NCI-H1105 (cell line): ENCODE measurements at regions not wholly inside any gene's neighbourhood (a gene's known extent, or its start where the extent isn't known, plus 50 kb on each side); places are given as distances from the start of the nearest gene placed in this dataset.

Experiments used
- DNase-seq: peaks from one replicate; lab custom pipeline; 2025; lab: John Stamatoyannopoulos, UW

DNA sequence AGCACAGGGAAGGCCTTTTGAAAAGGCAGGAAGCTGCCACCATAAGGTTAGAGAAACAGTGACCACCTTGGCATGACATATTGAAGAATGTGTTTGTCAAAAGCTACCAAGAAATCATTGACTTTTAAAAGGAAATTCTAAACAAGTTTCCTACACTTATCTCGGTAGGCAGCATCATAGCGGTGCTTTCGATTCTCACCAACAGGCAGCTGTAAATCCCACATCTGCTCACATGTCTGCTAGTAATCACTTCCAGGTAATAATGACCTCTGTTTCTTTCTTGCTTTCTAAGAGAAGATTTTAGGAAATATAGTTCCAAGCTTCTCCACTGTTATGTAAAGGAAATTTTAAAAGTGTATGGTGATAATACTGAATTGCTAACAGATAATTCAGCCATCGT, 821.1 kb upstream of the FOXG1 start:
- DNase-seq = no peak

DNA sequence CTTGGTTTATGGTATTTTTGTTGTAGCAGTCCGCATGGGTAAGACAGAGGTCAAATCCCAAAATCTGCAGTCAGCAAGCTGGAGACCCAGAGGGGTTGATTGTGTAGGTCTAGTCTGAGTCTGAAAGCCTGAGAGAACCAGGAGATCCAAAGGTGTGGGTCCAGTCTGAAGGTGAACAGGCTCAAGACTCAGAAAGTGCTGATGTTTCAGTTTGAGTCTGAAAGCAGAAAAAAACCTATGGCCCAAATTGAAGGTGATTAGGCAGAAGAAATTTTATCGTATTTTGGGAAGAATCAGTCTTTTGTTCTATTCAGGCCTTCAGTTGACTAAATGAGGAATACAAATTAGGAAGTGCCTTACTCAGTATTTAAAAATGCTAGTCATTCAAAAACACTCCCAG, 807.8 kb upstream of the FOXG1 start:
- no peak for DNase-seq

DNA sequence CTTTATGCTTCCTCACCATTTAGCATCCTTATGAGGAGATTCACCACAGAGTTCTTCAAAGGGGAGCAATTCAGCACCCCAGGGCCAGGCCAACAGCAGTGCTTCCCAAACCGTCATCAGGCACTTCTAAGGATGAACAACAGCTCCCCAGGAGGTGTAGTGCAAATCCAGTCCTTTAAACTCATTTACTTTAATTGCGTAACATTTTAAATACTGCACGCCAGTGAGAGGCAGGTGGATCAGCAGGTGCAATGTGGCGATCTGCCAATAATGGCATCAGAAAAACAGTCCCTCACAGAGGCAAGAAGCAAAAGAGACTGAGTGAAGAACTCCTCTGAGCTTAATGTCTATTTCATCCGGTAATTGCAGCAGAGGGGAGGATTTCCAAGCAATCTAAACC, 770.9 kb upstream of the FOXG1 start:
- DNase-seq = peak; percentile 95

DNA sequence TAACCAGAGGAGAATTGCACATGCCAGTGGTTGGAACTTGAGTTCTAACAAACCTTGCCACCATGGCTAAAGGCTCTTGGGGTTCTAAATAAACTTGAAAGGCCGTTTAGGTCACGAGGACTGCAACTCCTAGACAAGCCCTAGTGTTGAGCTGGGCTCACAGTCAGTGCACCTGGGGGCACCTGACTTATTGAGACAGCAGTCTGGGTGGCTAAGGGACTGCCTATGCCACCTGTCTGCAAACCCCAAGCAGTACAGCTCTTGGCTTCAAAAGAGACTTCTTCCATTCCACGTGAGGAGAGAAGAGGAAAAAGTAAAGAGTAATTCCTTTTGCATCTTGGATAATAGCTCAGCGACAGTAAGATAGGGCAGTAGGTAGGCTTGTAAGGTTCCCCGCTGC, 765.6 kb upstream of the FOXG1 start:
- no peak for DNase-seq

DNA sequence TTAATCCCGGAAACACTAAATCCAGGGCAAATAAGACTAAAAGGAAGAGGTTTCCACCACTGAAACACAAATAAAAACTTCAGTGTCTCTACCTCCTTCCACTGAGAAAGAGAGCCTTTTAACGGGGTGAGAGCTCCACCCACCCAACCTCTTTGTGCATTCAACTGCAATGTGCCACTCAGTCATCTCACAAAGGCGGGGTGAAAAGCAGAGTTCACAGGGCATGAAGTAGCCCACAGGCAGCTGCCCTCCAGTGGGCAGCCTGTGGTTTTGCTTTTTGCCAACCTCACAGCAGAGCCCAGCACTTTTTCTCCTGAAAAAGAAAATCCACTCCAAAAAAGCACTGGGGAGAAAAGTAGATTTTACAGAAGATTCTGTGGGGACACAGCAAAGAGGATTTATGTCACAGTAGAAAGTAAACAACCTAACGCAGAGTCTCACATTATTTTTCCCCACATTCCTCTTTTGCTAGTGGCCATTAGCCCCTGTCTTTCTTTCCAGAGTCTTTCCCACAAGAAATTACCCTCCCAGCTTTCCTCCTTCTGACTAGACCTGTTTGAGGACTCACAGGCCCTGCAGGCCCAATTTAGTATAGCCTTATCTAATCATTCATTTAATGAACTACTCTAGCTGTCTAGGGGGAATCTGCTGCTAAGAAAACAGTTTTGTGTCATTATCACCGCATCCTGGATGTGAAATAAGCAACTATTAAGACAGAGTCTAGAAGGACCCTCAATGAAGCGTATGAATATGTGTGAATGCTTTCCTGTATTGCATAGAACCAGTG, 753.8 kb upstream of the FOXG1 start:
- DNase-seq = no peak

DNA sequence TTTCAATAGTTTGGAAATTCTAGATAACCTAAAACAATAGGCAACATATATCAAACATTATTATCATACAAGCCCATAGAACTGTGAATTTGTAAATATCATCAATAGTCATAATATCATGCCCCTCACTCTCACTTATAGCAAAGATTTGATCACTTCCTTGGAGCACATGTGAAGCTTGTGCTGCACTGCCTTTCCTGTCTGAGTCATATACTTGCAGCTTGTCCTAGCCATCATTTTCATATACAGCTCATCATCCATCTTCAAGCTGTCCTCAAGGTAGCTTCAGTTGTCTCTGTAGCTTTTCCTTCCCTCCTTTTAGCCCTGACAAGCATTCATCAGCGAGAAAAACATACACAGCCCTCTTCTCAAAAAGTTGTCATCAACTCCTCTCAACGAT, 746.5 kb upstream of the FOXG1 start:
- no peak for DNase-seq

DNA sequence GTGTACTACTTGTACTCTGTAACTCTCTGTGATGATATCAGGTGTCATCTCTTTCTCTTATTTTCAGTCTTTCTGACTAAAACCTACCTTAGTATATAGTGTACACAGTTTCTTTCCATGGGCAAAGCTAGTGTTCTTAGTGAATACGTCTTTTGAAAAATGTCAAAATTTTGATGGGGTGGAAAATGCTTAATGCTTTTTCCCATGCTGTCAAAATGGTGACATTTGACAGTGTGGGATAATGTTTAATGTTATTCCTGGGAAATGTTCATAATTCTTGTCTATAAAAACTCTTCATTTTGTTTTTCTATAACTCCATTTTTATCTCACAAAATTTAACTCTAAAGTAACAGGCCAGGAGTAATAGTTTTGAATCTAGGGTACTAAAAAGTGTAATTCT, 742.7 kb upstream of the FOXG1 start:
- DNase-seq = no peak

DNA sequence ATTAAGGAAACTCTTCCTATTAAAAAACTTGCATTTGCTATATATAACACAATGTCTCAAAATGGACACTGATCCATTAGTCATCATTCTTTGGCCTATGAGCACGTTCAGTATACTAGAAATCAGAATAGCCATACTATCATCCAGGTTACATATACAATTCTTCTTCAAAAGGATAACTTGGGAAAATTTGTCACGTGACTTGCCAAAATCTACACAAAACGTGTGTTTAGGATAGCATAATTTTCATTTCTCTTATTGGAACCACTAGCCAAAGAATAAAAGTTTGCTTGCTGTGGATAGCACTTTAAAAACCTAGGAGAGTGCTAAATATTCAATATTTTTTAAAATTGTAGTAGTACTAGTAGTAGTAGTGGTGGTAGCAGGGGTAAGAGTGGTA, 714.3 kb upstream of the FOXG1 start:
- no peak for DNase-seq

DNA sequence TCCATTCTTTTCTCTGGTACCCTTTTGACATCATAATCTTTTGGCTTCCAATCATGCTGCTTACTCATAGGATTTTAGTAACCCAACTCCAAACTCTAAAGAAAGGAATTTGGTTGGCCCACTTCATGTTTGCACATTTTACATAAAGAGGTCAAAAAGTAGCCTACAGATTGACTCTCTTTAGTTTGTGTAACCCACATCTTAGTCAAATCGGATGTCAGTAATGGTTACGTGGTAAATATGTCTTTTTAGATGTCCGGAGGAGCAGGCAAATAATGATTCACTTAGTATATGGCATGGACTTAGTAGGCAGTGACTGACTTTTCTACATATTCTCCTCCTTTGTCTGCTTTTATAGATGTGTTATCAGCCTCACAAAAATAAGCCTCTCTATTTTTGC, 711.6 kb upstream of the FOXG1 start:
- DNase-seq = no peak

DNA sequence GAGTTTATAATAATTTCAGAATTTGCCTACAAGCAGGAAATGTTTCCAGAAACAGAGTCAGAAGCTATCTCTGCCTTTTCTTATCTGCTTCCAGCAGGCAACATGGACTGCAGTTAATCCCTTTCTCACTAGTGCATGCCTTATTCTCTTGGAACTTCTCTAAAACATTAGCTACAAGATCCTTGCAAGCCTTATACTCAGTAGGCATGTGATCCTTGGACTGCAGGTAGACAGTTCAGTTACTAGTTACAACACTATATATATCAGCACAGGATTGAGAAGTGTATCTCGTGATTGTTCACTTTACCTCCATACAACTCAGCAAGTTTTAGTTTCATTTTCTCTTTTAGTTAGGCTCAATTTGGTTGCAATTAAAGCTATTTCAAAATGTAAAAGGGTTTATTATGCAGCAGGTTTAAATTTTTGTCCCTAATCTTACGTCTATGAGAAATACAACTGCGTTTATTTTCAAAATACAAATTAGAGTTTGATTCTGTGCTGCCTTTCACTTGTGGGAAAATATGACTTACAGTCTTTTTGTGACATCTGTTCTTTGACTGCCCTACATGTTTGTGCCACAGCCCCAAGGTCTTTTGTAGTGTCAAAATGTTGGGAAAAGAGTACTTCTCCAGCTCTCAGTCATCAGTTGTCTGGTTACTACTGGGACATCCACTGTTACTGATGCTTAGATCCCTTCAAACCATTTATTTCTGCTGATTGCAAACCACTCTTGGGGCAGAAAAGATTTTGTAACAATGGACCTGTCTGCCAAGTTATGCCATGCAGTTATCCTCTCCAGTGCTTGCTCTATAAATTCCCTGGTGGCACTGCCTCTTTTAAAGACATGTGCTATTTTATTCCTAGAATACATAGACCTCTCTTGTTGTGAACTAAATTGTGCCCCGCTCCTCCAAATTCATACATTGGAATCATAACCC, 709.0 kb upstream of the FOXG1 start:
- no peak for DNase-seq

DNA sequence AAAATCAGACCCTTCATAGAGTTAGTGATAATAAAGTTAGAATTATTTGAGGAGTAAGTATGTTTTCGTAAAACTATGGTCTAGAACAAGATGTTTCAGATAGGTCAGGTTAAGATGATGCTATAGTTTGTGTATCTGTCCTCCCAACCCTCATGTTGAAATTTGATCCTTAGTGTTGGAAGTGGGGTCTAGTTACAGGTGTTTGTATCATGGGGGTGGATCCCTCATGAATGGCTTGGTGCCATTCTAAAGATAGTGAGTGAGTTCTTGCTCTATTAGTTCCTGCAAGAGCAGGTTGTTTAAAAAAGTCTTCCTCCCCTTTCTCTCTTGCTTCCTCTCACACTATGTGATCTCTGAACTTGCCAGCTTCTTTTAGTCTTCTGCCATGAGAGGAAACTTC, 707.3 kb upstream of the FOXG1 start:
- no peak for DNase-seq

DNA sequence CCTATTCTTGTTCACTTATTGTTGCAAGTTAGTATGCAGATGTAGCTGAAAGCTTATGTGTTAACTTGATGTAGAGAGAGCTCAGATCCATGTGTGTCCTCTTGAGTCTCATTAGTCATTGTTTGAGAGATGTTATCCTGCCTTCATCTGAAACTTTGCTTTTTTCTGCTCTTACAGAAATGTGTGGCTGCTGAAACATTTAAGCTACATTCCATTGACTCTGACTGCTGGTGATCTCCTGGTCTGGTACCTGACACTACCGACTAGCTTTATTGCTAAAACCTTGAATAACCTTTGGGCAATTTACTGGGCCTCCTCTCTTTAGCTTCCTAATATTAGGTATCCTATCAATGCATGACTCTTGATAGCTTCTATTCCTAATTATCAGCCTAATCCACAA, 705.6 kb upstream of the FOXG1 start:
- no peak for DNase-seq

DNA sequence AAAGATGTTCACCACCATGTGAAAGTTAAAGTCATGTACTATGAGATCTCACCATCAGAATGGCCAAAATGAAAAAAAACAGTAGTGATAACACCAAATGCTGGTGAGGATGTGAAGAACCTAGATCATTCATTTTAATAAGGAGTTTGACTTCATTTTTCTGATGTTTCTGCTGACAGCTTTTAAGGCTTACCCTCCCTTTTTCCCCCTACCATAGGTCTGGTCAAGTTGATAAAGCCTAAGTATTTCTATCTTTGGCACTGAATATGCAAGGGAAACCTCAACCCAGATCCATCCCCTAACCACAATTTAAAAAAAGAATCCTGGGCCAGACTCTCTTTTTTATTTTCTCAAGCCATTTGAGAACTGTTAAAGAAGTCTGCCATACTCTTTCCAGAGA, 689.6 kb upstream of the FOXG1 start:
- no peak for DNase-seq

DNA sequence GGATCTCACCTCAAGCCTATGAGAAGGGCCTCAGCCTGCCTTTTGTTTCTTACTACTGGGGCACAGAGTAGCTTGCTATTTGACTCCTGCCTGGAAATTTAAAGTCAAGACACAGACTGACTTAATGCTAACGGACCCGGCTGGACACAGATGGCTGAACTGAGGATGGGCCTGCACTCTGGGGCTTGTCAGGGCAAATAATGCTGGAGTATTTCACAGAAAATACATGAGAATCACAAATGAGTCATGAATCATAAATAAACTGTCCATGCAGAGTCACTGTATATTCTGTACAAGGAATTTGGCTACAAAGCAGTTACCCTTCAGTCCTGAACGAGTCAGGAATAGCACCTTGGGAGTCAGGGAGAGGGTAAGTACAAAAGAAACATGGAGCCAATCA, 683.2 kb upstream of the FOXG1 start:
- no peak for DNase-seq

DNA sequence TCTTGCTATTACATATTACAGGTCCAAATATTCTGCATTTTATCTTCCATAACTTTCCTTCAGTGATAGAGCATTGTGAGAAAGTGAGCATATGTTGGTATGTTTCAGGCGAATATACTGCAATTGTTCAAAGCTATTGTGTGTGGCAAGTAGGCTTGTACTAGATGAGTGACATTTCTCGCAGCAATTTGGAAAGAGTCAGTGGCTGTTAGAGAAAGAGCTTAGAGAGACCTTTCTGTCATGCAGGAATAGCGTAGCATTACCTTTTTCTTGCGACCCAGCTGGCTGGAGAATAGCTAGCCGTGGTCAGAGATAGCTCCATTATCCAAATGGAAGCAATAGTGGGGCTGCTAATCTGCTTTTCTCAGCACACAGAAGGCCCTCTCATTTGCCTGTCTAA, 678.5 kb upstream of the FOXG1 start:
- DNase-seq = no peak

DNA sequence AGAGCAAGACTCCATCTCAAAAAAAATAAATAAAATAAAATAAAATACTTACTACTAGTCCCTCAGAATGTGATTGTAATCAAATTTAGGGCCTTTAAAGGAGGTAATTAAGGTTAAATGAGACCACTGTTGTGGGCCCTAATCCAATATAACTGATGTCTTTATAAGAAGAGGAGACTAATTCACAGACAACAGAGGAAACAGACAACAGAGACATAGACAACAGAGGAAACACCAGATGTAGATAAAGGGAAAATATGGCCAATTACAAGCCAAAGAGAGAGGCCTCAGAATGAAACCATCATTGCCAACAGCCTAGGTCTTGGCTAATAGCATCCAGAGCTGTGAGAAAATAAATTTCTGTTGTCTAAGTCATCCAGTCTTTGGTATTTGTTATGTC, 669.0 kb upstream of the FOXG1 start:
- no peak for DNase-seq

DNA sequence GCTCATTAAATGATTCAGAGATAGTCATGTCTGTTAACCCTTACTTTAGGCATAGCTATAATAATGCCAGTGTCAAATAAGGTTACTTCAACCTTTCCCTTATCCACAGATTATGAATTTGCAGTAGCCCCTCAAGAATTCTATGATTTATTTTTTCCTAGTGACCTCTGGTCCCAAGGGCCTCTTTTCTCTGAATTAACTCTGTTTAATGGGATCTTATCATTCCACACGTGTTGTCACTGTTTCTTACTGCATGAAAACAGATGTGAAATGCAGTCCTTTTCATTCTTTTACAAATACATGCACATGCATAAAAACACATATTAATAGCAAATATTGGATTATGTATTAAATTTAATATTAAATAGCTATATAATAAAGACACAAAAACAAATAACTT, 667.7 kb upstream of the FOXG1 start:
- DNase-seq = no peak

DNA sequence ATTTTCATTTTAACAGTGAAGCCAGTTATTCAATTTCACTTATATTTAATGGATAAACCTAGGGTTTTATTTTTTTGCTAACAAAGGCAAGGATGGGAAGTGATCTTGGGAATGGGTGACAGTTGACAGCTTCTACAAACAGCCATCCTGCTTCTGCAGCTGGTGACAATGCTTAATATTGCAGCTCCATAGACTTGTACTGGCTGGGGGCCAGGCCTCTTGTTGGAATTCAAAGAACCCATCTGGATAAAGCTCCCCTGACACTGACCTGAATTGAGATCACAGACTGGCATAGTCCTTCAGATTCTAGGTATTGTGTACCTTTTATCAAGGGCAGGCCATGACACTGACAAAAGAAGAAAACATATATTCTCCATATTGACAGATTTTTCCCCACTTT, 664.6 kb upstream of the FOXG1 start:
- DNase-seq = peak; percentile 82

DNA sequence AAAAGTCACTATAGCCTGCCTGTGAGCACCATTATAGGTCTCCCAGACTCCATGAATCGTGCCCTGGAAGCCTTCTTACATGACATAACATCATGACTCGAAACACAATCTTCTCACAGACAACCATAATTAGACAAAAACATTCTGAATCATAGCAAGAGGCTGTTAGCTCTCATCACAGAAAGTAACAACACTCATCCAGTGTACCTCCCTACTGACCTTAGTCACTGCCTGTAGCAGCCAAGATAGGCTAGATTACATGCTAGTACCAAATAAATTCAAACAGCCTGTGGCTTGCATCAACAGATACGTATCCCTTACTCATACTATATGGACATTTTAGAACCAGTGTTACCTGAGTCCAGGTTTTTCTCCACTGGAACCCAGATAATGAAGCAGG, 663.8 kb upstream of the FOXG1 start:
- DNase-seq = no peak

DNA sequence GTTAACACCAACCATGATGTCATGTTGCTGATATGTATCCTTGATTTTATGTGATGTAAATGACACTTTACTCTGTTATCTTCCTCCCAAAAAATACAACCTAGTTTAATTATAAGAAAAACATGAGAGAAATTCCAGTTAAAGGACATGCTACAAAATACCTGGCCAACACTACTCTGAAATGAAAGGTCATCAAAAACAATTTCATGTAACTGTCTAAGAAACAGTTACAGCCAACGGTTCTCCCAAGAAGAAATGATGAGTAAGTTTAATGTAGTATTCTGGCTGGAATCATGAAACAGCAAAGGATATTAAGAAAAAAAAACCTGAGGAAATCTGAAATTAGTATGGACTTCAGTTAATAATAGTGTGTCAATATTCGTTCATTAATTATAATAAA, 653.3 kb upstream of the FOXG1 start:
- no peak for DNase-seq

DNA sequence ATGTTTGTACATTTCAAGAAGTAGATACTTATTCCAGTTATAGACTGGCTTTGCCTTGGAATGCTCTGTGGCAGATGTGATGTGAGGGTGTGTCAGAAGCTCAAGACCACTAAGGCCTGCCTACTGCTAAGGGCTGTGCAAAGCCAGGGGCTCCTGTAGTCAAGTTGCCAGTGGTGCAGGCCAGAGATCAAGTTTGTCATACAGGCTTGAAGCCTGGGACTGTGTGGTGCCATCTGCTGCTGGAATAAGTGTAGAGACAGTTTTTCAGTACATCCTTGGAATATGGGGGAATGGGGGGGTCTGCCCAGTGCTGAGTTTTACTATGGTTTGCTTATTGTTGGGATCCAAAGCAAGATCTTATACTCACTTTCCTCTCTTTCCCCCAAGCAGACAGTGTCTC, 649.9 kb upstream of the FOXG1 start:
- no peak for DNase-seq

DNA sequence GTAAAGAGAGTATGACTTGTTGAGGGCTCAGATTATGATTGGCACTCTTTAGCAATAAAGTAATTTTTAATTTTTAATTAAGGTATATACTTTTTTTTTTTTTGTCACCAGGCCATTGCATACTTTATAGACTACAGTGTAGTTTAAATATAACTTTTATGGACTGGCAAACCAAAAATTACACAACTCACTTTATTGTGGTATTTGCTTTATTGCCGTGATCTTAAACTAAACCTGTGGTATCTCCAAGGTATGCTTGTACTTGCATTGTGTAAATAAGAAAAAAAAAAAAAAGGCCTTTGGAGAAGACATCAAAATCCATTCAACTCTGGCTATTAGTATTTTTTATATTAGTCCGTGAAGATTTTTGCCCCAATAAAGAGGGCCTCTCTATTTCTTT, 646.7 kb upstream of the FOXG1 start:
- no peak for DNase-seq

DNA sequence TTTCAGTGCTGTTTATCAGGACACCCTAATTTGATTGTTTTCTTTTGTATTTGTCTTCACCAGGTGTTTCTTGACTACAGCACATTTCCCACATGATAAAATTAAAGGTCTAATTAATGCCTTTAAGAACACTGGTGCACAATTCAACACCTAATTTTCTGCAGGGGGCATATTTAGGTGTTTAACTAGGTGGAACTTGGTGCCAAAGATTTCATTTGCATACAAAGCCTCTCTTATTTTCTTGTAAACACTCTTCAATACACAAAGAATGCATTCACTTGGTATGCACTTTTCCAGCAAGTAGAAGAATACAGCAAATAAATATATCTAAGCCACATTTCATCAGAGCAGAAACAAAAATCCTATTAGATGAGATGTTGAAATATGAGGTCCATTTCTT, 646.2 kb upstream of the FOXG1 start:
- DNase-seq = no peak
